ENCODE measurements at regions not wholly inside any gene's neighbourhood (a gene's known extent, or its start where the extent isn't known, plus 50 kb on each side); places are given as distances from the start of the nearest gene placed in this dataset.

DNA sequence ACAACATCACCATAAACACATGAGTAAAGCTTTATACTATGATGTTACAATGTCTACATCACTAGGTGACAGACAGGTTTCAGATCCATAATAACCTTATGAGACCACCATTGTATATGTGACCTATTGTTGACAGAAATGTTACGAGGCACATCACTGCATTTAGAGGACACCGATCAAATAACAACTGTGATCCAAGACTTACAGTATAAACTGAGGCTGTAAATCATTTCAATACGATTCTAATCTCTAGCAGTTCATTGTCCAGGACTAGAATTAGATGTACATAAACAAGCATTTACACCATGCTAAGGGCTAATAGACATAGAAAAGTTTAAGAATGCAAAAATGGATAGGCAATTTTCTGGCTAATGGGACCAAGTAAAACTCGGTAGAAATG is 491.9 kb upstream of the ROBO1 start:
- no peak for DNase-seq

DNA sequence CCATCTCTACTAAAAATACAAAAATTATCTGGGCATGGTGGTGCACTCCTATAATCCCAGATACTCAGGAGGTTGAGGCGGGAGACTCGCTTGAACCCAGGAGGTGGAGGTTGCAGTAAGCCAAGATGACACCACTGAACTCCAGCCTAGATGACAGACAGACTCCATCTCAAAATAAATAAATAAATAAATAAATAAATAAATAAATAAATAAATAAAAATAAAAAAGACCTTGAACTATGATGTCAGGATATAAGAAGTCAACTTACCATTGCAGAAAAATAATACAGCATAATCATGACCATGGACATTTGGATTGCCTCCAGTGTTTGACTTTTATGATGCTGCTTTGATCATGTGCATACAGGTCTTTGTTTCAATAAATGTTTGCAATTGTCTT is 484.3 kb upstream of the ROBO1 start:
- DNase-seq = no peak

DNA sequence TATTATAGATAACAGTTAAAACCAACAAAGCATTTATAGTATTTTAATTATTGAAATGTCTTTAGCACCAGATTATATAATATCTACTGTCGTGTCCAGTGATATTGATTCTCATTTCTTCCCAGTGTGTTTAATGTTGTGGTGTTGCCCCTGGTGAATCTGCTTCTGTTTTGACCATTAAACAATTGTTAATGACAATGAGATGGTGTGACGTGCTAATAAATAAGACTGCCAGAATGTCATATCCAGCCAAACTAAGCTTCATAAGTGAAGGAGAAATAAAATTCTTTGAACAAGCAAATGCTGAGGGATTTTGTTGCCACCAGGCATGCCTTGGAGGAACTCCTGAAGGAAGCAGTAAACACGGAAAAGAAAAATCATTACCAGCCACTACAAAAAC is 480.0 kb upstream of the ROBO1 start:
- DNase-seq = no peak

DNA sequence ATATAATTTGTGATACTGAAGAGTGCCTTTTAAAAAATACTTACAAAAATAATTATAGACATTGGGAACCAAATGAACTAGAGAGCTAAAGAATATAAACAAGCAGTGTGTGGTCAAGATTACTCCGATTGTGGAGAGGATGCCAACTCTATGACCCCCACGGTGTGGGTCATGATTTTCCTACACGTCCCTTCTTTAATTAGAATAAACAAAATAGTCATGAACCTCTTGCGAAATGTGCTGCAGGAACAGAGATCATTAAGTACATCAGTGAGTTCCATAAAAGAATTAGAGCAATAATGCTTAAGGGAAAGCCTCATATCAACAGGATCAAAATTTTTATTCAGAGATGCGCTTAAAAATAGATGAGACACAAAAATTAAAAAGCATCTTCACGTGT is 476.6 kb upstream of the ROBO1 start:
- no peak for DNase-seq

DNA sequence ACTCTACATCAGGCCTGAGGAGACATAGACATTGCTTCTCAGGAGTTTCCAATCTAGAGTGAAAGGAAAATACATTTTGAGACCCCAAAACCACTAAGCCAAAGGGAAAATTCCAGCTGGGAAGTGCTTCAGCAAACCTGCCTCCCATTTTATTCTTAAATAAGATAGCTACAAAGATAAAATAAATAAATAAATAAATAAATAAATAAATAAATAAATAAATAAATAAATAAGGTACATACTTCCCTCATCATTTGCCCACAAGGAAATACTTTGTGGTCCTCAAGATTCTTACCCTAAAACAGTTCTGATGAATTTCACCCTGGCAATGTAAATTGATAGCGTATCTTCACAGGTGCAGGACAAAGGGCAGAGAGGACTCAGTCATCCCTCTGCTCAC is 474.0 kb upstream of the ROBO1 start:
- no peak for DNase-seq

DNA sequence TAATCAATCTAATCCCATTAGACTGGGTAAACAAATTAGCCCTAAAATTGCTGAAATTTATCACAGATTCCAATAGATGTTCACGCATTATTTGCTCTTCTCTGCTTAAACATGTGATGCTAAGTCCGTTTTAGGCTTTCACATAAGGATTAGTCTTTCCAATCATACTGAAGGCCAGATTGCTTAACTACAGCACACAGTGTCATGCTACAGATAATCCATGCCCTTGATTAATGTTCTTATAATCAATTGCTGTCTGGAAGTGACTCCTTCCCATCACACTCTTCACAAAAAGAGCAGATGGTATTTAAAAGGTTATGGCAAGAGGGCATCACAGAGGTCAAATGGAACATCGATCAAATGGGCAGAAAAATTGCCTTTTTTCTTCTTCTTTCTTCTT is 471.5 kb upstream of the ROBO1 start:
- no peak for DNase-seq

DNA sequence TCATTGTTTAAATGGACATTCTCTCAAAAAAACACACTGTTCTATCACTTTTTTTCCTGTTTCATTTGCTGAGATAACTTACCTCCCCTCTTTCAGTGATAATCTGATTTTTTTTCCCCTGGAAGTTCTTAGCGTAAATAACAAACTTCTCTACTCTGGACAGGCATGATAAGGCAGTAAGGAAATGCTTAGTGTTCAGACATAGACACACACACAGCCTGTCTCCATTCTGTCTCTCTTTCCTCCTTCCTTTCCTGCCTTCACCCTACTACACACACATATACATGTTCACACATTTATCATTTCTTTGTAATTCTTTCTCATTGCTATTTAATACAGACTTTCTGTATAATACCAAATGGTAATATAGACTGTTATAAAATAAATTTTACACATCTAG is 470.8 kb upstream of the ROBO1 start:
- no peak for DNase-seq

DNA sequence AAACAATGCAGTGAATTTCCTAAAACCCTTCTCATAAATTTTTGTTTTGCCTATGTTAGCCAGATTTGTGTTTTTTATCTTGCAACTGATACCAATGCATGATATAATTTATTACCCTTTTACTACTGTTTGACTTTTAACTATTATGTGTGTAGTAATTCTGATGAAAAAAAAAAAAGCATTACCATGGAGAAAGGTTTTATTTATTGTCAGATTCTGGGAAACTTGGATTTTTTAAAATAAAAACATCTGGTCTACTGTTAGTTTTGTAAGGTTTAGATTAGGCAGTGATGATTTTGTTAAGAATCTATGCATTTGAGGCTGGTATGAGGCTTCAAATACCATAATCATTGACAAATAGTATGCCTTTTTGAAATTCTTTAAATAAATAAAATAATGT is 470.4 kb upstream of the ROBO1 start:
- DNase-seq = no peak

DNA sequence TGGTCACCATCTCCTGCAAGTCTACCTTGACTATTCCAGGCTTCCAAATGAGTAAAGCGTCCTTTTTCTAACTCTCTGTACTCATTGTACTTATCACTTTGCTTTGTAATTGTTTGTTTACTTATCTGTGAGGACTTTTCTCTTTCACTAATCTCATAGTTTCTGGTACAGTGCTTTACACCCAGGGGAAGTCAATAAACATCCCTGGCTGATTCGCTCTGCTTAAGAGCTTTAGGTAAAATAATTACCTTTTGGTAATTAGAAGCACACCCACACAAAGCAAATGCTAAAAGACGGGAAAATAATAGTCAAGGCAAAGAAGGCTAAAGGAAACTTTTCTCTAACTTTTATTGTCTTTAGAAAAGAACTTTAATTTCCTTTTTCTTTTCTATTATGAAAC is 466.9 kb upstream of the ROBO1 start:
- DNase-seq = no peak

DNA sequence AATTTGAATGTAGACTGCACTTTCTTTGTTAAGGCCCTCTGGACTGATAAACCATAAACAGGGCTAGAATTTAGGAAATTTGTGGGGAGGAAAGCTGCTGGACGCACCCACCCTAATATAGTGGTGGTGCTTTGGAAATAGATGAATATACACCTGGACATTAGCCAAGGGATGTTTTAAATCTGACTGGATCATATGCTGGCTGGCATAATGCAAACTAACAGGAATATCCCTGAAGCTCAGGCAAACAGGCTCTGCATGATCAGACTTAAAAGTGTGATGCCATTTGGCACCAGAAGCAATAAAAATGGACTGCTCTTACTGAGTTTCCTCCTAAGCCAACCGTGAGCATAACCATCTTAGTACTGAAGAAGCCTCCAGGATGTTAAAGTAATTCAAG is 465.8 kb upstream of the ROBO1 start:
- no peak for DNase-seq

DNA sequence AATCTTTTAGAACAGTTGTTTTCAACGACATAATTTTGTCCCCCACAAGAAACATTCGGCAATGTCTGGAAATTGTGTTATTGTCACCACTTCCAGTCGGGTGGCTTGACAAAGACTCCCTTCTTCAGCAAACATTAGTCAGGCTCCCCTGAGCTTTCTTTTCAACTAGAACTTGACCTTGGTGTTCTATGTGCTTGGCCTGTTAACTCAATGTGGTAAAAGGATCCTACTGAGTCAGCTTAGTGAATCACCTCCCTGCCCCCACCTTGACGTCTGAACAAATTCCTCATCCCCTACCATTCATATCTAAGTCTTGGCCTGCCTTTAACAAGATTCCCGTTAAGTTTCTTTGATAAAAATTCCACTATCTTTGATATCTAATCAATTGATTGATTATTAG is 465.0 kb upstream of the ROBO1 start:
- DNase-seq = no peak

DNA sequence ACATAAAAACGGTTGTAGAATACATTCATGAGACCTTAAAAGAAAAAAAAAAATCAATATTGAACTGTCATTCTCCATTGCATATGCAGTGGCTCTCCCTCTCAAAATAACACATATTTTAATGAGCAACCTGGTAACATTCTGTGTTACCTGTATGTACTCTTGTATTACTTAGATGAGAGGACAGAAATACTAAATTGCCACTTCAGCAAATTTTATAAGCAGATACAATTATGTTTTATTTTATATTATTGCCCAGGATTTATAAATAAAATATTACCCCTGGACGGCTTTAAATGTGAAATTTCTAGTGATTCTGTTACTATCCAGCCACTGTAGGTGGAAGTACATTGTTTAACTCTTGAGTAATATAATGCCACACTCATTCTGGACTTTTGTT is 463.2 kb upstream of the ROBO1 start:
- DNase-seq = no peak

DNA sequence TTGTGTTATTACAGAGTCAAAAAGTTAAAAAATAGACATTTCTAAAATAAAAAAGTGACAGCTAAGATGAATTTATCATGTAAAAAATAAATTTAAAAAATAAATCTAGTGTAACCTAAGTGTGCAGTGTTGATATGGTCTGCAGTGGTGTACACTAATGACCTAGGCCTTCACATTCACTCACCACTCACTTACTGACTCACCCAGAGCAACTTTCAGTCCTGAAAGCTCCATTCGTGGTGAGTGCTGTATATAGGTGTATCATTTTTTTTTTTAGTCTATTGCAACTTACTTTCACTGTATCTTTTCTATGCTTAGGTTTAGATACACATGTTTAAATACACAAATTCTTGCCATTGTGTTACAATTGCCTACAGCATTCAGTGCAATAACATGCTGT is 459.4 kb upstream of the ROBO1 start:
- DNase-seq = no peak

DNA sequence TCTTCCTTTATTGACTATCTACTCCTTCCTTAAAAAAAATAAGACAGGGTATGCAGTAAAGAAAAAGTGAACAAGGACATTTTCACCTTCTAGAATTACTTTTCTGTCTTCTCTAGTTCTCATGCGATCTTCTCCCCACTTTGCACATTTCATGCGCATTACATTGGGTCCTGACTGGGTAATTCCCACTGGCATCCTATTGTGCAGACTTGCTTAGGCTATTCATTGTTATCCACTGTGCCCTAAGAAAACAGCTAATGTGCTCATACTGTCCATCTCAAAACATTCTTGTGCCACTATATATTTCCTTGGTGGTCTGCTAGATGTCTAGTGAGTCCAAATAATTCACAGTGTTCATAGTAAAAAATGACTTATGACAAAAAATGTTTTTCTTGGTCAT is 447.4 kb upstream of the ROBO1 start:
- DNase-seq = no peak

DNA sequence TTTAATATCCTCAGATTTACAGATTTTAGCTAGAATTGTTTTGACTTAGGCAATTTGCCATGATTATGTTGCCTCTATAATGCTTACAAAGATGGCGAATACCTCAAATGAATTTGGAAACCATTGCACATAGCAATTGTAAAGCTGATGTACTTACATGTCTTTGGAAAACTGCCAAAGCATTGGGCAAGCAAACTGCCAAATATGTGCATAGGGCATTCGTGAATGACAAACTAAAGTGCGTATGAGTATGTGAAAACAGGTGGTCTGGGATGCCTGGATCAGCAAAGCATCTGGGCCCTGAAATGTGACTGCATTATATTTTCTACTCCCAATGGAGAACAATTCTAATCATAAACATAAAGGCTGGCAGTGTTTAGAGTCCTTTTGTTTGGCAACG is 445.3 kb upstream of the ROBO1 start:
- DNase-seq = no peak

DNA sequence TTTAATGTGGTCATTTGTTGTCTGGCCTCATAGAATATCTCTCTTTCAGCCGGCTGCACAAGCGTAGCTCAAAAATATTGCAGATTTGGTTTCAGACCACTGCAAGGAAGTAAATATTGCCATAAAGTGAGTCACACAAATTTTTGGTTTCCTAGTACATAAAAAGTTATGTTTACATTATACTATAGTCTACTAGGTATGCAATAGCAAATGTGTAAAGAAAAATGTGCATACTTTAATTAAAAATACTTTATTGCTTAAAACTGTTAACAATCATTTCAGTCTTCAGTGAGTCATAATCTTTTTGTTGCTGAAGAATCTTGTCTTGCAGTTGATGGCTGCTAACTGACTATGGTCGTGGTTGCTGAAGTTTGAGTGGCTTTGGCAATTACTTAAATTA is 425.1 kb upstream of the ROBO1 start:
- no peak for DNase-seq

DNA sequence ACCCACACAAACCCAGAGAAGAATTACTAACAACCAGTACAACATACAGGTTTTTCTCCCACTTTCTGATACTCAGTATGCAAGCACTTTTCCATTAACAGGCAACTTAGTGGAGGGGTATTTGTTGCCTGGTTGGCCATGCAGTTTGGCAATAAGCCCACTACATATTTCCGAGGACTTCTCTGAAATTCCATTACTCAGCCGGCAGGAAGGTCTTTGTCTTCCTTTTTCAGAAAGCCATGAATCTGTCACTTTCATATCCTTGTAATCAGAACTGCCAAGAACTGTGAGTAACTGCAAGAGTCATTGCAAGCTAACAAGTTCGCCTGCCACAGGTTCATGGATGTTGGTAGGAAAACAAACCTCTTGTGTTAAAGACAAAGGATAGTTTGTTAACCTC is 422.3 kb upstream of the ROBO1 start:
- DNase-seq = no peak

DNA sequence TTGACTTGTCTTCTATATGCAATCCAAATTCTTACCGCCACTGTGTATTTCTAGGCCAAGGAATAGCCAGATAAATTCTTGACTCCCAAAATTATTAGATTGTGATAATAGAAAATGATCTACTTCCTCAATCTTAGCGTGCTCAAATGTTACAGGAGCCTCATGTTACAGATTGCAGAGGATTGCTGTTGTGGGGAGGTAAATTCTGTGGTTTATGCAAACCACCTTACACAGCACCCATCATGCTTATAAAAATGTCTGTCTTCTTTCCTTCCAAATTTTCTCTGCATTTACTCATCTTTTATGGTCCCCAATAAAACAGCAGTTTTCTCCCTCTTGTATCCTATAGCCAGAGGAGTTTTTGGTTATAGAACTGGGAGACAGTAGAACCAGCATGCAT is 420.2 kb upstream of the ROBO1 start:
- DNase-seq = no peak

DNA sequence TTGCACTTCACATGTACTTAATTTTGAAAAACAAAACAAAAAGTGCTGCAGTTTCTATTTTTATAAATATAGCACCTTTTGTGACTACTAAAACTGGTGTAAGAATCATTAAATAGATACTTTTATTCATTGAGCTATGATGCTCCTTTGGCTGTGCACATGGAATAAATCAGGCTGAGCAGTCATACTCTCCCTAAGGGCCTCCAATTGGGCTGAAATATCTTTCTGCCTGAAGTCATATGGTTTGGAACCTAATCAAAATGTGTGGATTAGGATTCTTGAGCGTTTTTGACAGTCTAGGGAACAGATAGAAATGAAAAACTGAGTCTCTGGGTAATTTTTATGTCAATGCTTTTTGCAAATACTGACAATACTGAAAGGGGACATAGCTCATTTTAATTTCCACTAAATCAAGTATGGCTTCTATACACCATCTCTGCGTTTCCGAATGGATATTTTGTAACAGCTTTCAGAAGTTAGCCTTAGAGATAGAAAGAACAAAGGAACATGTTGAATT is 392.2 kb upstream of the ROBO1 start:
- no peak for DNase-seq

DNA sequence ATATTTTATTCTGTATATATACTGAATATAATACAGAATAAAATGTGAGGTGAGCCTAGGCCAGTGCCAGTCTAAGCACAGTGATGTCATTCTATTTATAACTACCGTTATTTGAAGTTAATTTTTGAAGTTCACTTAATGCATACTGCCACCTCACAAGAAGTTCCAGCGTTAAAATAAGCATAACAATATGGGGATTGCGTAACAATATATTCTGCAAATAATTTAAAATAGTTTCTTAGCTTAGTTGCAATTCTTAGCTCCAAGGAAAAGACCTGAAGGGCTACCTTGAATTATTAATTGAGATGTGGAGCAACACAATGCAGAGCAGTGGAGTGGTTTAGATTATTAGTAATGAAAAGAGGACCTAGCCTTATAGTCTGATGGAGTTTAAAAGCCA is 390.5 kb upstream of the ROBO1 start:
- no peak for DNase-seq

DNA sequence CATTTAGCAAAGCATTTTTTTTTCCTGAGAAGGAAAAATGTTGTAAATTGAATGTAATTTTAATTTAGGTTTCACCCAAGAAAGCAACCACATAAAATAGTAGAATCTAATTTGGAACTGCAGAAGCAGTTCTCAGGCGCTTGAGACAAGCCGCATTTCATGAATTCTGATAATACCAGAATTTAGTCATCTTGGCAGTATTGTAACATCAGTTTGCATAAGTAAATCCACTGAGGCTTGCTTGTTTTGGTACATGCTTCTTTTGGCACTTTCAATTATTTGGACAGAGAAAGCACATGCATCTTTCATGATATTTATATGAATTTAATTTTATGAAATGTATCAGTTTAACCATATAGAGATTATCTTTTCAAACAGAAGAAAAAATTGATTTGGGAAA is 389.7 kb upstream of the ROBO1 start:
- no peak for DNase-seq

DNA sequence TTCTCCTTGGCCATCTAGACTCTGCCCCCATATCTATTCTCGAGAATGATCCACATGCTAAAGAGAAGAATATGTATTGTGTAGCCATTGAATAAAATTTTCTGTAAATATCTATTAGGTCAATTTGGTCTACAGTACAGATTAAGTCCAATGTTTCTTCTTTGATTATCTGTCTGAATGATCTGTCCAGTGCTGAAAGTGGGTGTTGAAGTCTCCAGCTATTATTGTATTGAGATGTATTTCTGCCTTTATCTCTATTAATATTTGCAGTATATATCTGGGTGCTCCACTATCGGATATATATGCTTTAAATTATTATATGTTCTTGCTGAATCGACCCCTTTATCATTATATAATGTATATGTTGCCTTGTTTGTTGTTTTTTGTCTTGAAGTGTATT is 384.9 kb upstream of the ROBO1 start:
- no peak for DNase-seq

DNA sequence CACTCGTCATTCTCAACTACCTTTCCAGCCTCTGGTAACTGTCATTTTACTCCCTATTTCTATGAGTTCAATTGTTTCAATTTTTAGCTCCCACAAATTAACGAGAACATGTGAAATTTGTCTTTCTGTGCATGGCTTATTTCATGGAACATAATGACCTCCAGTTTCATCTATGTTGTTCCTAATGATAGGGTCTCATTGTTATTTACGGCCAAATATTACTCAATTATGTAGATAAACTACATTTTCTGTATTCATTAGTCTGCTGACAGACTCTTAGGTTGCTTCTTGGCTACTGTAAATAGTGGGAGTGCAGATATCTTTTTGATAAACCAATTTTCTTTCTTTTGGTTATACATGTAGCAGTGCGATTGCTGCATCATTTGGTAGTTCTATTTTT is 374.9 kb upstream of the ROBO1 start:
- no peak for DNase-seq

DNA sequence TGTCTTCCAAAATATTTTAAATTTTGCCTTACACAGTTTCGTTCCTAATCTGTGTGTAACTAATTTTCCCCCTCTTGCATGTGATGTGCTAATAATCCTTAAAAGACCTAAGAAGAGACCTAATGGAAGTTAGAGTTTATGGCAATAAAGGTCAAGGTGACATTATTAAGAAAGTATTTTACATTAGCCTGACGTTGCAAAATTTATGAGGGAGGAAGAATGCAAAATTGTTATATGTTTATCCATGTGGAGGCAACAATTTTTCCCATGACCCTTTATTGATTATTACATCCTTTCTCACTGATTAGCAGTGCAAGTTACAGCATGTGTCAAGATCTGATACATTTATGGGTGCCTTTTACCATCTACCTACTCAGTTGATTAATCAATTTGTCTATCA is 373.8 kb upstream of the ROBO1 start:
- no peak for DNase-seq

DNA sequence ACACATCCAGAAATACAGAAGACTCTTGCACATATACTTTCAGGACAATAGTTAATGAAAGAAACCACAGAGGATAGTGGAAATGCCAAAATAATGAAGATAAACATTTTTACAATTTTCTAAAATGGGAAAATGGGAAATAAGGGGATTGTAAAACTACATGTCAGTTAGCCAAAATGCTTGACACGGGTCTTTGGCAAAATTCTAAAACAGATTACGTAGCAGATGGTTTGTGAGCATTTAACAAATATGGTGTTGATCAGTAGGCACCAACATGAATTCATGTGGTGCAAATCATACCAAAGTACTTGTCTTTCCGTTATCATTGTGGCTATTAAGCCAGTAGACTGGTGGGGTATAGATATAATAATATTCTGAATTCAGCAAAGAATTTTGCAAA is 348.5 kb upstream of the ROBO1 start:
- DNase-seq = no peak

DNA sequence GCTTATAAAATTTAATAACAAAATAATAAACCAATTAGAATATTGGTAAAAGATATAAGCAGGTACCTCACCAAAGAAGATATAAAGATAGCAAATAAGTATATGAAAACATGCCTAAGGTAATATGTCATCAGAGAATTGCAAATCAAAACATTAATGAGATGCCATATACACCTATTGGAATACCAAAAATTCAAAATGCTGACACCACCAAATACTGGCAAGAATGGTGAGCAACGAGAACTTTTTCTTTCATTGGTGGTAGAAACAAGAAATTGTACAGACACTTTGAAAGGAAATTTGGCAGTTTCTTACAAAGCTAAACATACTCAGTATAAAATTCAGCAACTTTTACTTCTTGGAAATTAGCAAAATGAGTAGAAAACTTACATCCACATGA is 346.9 kb upstream of the ROBO1 start:
- DNase-seq = no peak
